ENCODE measurements at regions not wholly inside any gene's neighbourhood (a gene's known extent, or its start where the extent isn't known, plus 50 kb on each side); places are given as distances from the start of the nearest gene placed in this dataset.

- TF ChIP-seq JUND (IDR thresholded peaks at IDR 0.05; ENCODE audit: low read depth) = no peak
- in situ Hi-C loops (cut with HindIII; ENCODE audit: low pct_unique_long_range_greater_than_20kb, low sequenced_read_pairs) = no loop called here
- DNase-seq (ENCODE audit: low read depth in 1 of 2, low spot score in 1 of 2) = no peak
Measured at GRCh38 chr4:77538144-77538543, 67.5 kb upstream of the CXCL13 start.

- TF ChIP-seq JUND (IDR thresholded peaks at IDR 0.05; ENCODE audit: low read depth) = no peak
- in situ Hi-C loops (cut with HindIII; ENCODE audit: low pct_unique_long_range_greater_than_20kb, low sequenced_read_pairs) = no loop called here
Measured at GRCh38 chr4:77538574-77539157, 67.0 kb upstream of the CXCL13 start.

More at GRCh38 chr4:77538574-77539157, 67.0 kb upstream of the CXCL13 start:
- no peak for DNase-seq (ENCODE audit: low read depth in 1 of 2, low spot score in 1 of 2)

All from T47D (cell line).